Subcutaneous abdominal adipose tissue (tissue), 5 donors: ENCODE measurements at regions not wholly inside any gene's neighbourhood (a gene's known extent, or its start where the extent isn't known, plus 50 kb on each side); places are given as distances from the start of the nearest gene placed in this dataset.

Experiments used
- H3K27ac ChIP-seq: one replicate; pipeline ENCODE4 v1.7.0; 2013; ENCODE audit warnings: low read depth, mild to moderate bottlenecking, inconsistent platforms, low read length, moderate library complexity
- H3K27me3 ChIP-seq, 5 donors: one replicate each; pipeline ENCODE4 v1.7.0; 2013; ENCODE audit warnings: low read length in 5 of 5, inconsistent platforms in 1 of 5; ENCODE audit not compliant: control insufficient read depth in 5 of 5, insufficient read depth in 4 of 5
- H3K36me3 ChIP-seq, 5 donors: one replicate each; pipeline ENCODE4 v1.7.0; 2013; ENCODE audit warnings: low read length in 5 of 5; ENCODE audit not compliant: control insufficient read depth in 5 of 5, insufficient read depth in 5 of 5
- H3K4me1 ChIP-seq, 5 donors: one replicate each; pipeline ENCODE4 v1.7.0; 2013; ENCODE audit warnings: low read length in 5 of 5, mild to moderate bottlenecking in 3 of 5, moderate library complexity in 1 of 5; ENCODE audit not compliant: control insufficient read depth in 5 of 5, insufficient read depth in 5 of 5
- H3K4me3 ChIP-seq, 5 donors: one replicate each; pipeline ENCODE4 v1.7.0; 2013; ENCODE audit warnings: low read length in 5 of 5, low read depth in 1 of 5
- H3K9ac ChIP-seq, 5 donors: one replicate each; pipeline ENCODE4 v1.7.0; 2013; ENCODE audit warnings: low read length in 5 of 5, mild to moderate bottlenecking in 4 of 5, moderate library complexity in 3 of 5
- H3K9me3 ChIP-seq, 5 donors: one replicate each; pipeline ENCODE4 v1.7.0; 2013; ENCODE audit warnings: low read length in 5 of 5; ENCODE audit not compliant: control insufficient read depth in 5 of 5
- donor health status: healthy.
- donor health status: healthy.
- donor health status: healthy.
- donor health status: healthy.
- donor health status: healthy.

GRCh38 chr18:38076346-38077070 is 510.9 kb upstream of the CELF4 start:
- no peaks in the 10 kb centered on the region for H3K4me1 ChIP-seq
- H3K27ac ChIP-seq, result no peak overlapping the region
- no peak overlapping the region for H3K9ac ChIP-seq
- no peak overlapping the region for H3K4me3 ChIP-seq
- H3K9me3 ChIP-seq, result peaks cover 0 to 3% (median 0%) of the 10 kb centered on the region in 5 donors
- no peaks in the 10 kb centered on the region for H3K36me3 ChIP-seq
- H3K27me3 ChIP-seq, result no peaks in the 10 kb centered on the region

DNA sequence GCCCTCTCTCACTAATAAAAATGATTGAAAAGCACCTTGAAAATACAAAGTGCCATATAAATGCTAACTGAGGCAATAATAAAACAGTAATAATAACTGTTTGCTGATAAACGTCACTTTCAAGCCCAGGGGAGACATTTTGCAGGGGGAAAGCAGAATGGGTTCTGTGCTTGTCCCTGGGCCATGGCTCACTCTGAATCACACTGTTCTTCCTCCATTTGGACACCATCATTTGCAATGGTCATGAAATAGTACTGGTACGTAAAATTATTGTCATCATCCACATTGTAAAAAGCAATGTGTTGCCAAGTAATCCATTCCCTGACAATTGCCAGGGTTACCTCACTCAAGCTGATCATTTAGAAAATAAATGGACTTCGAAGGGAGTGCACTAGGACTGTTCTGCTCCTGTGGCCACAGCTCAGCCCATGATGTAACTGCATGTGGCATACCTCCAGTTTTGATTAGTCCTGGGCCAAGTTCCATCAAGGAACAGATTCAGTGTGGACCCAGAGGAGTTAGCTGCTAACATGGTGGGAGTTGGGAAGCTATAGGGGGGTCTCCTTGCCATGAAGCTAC is 508.8 kb upstream of the CELF4 start:
- Histone ChIP-seq H3K36me3 (no peaks in the 10 kb centered on the region), H3K27me3 (no peaks in the 10 kb centered on the region), H3K4me3 (no peak overlapping the region), H3K27ac (no peak overlapping the region), H3K9me3 (peaks cover 0 to 3% (median 0%) of the 10 kb centered on the region in 5 donors), H3K4me1 (no peaks in the 10 kb centered on the region), H3K9ac (no peak overlapping the region)

DNA sequence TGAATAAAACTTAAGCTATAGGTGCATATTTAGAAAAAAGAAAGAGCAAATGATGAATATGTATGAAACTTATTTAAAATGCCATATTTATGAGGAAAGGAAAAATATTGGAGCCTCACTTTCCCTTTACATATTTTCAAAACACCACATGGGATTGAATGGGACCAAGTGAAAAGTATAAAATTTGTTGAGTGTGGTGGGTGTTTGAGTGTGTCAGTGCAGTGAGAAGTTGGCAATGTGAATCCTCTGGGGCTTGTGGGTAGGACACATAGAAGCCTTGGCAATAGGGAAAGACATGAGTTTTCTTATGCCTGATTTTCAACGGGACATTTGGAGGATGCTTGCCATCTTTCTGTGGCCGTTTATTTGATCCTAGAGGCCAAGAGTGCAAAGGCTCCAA is 502.2 kb upstream of the CELF4 start:
- peaks cover 0 to 7% (median 3%) of the 10 kb centered on the region in 5 donors for H3K9me3 ChIP-seq
- peaks cover 0 to 3% (median 0%) of the 10 kb centered on the region in 5 donors for H3K27me3 ChIP-seq
- no peak overlapping the region for H3K4me3 ChIP-seq
- no peak overlapping the region for H3K9ac ChIP-seq
- H3K27ac ChIP-seq, result no peak overlapping the region
- no peaks in the 10 kb centered on the region for H3K4me1 ChIP-seq
- no peaks in the 10 kb centered on the region for H3K36me3 ChIP-seq

DNA sequence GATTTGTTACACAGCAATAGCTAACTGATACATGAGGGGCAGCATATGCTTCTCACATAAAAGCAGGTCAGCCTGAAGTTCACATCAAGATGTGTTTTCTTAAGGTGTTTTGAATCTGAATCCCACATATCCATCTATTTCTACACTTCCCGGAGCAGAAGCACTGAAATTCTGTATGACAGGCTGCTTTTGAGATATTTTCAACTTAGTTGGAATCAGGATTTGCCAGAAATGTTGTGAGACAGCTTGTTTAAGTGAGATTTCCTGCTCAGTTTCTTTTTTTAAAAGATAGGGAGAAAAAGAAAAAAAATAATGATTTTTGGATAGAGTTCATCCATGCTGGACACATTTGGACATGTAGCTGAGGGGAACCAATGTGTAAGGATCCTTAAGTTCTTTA is 501.5 kb upstream of the CELF4 start:
- no peak overlapping the region for H3K9ac ChIP-seq
- no peak overlapping the region for H3K4me3 ChIP-seq
- H3K27ac ChIP-seq, result no peak overlapping the region

GRCh38 chr18:38052879-38053590 is 487.4 kb upstream of the CELF4 start:
- no peaks in the 10 kb centered on the region for H3K27me3 ChIP-seq
- no peak overlapping the region for H3K27ac ChIP-seq
- H3K4me1 ChIP-seq, result no peaks in the 10 kb centered on the region
- no peak overlapping the region for H3K4me3 ChIP-seq
- no peaks in the 10 kb centered on the region for H3K9me3 ChIP-seq
- no peak overlapping the region for H3K9ac ChIP-seq
- H3K36me3 ChIP-seq, result no peaks in the 10 kb centered on the region

More for the DNA sequence above, 501.5 kb upstream of the CELF4 start:
- Histone ChIP-seq H3K27me3 (peaks cover 0 to 3% (median 0%) of the 10 kb centered on the region in 5 donors), H3K36me3 (no peaks in the 10 kb centered on the region), H3K9me3 (peaks cover 0 to 7% (median 3%) of the 10 kb centered on the region in 5 donors), H3K4me1 (no peaks in the 10 kb centered on the region)

DNA sequence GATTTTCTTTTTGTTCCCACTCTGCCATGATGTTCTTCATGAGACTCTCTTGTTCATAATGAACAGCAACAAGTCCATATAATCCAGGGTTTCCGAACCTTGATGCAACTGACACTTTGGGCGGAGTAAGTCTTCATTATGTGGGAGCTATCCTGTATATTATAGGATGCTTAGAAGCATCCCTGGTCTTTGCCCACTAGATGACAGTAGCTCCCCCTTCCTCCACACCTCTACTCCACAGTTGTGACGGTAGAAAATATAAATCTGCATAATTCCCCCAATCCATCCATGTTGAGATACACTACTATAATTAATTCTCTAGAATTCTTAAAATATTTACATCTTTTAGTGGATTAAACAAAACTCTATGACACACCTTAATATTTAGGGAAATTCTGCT is 482.2 kb upstream of the CELF4 start:
- H3K4me1 ChIP-seq, result no peaks in the 10 kb centered on the region
- no peak overlapping the region for H3K27ac ChIP-seq
- H3K27me3 ChIP-seq, result no peaks in the 10 kb centered on the region
- no peaks in the 10 kb centered on the region for H3K9me3 ChIP-seq
- no peak overlapping the region for H3K4me3 ChIP-seq
- H3K36me3 ChIP-seq, result no peaks in the 10 kb centered on the region
- no peak overlapping the region for H3K9ac ChIP-seq

- peaks cover 0 to 4% (median 0%) of the 10 kb centered on the region in 5 donors for H3K27me3 ChIP-seq
- H3K9ac ChIP-seq, result no peak overlapping the region
- no peaks in the 10 kb centered on the region for H3K9me3 ChIP-seq
- no peaks in the 10 kb centered on the region for H3K36me3 ChIP-seq
- H3K4me3 ChIP-seq, result no peak overlapping the region
- H3K27ac ChIP-seq, result no peak overlapping the region
- no peaks in the 10 kb centered on the region for H3K4me1 ChIP-seq
Measured at GRCh38 chr18:38046651-38047050, 481.1 kb upstream of the CELF4 start.

DNA sequence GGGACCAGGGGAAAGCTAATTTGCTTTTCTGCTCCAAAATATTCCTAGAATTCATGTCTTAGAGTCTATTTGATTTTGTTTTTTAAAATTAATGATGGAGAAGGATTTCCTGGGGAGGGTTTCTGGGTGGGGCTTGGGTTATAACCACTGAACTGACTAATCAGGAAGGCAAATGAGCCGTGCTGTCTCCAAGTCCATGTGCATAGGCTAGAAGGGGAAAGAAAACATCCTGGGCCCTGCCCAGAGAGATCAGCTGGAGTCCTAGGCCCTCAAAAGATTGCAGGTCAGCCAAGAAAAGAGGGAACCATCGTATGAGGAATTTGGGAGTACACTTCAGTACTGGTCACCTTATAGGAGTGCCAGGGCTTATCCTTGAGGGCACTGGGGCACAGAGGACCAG is 480.2 kb upstream of the CELF4 start:
- Histone ChIP-seq H3K27ac (no peak overlapping the region), H3K4me3 (no peak overlapping the region), H3K9me3 (no peaks in the 10 kb centered on the region), H3K27me3 (peaks cover 0 to 4% (median 0%) of the 10 kb centered on the region in 5 donors), H3K36me3 (no peaks in the 10 kb centered on the region), H3K4me1 (no peaks in the 10 kb centered on the region), H3K9ac (no peak overlapping the region)

GRCh38 chr18:38042211-38042890 is 476.8 kb upstream of the CELF4 start:
- Histone ChIP-seq H3K9me3 (no peaks in the 10 kb centered on the region), H3K36me3 (no peaks in the 10 kb centered on the region), H3K4me1 (no peaks in the 10 kb centered on the region), H3K27me3 (peaks cover 0 to 6% (median 0%) of the 10 kb centered on the region in 5 donors), H3K27ac (no peak overlapping the region), H3K9ac (no peak overlapping the region), H3K4me3 (no peak overlapping the region)

DNA sequence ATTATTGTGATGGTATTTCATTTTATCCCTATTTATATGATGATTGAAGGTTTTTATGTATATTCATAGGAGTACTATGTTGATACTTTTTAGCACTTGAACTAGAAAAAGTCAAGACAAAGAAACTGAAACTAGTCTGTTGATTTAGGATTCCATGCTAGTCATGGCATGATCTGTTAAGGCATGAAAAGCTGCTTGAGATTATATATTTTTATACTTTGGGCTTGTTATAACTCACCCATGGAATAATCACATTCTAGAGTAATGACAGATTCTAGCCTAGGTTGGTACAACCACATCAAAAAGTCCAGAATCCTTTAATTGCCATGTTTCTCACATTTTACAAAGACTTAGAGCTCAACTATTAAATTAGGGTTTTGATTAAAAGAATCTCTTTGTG is 472.6 kb upstream of the CELF4 start:
- peaks cover 0 to 6% (median 0%) of the 10 kb centered on the region in 5 donors for H3K27me3 ChIP-seq
- H3K4me1 ChIP-seq, result no peaks in the 10 kb centered on the region
- H3K27ac ChIP-seq, result no peak overlapping the region
- no peak overlapping the region for H3K9ac ChIP-seq
- no peaks in the 10 kb centered on the region for H3K36me3 ChIP-seq
- H3K9me3 ChIP-seq, result no peaks in the 10 kb centered on the region
- no peak overlapping the region for H3K4me3 ChIP-seq
